ENCODE measurements at regions not wholly inside any gene's neighbourhood (a gene's known extent, or its start where the extent isn't known, plus 50 kb on each side); places are given as distances from the start of the nearest gene placed in this dataset.

GRCh38 chr12:22740656-22741355 lies 115.8 kb downstream of the ETNK1 start:
- DNase-seq (ENCODE audit: low read depth) = no peak

DNA sequence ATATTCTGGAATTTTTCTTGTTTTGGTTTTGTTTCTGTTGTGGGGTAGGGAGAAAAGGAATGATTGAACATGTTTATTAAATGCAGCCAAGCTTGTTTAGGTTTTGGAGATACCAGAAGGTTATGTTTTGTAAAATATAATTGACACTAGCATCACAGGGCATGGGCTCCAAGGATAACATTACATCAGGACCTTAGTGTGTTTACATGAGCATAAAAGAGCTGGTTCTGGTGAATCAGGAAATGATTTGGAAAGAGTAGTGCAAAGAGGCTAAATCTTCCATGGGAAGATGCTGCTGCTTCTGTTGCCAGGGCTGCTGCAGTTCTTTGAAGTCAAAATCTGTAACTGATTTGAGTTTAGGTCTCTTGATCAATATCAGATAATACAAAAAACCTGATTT lies 118.7 kb downstream of the ETNK1 start:
- DNase-seq (ENCODE audit: low read depth) = no peak

GRCh38 chr12:22744197-22744596 lies 119.2 kb downstream of the ETNK1 start:
- DNase-seq (ENCODE audit: low read depth) = no peak

GRCh38 chr12:22746720-22747119 lies 121.7 kb downstream of the ETNK1 start:
- no peak for DNase-seq (ENCODE audit: low read depth)

DNA sequence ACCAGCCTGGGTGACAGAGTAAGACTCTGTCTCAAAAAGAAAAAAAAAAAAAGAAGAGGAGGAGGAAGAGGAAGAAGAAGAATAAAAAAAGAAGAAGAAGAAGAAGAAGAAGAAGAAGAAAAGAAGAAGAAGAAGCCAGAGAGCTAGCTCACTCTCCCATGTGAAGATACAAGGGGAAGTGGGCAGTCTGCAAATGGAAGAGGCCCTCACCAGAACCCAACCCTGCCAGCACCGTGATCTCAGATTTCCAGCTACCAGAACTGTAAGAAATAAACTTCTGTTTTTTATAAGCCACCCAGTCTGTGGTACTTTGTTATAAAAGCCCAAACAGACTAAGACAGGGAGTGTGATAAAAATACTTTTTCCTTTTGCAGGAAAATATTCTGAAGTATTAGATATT lies 130.7 kb downstream of the ETNK1 start:
- no peak for DNase-seq (ENCODE audit: low read depth)

DNA sequence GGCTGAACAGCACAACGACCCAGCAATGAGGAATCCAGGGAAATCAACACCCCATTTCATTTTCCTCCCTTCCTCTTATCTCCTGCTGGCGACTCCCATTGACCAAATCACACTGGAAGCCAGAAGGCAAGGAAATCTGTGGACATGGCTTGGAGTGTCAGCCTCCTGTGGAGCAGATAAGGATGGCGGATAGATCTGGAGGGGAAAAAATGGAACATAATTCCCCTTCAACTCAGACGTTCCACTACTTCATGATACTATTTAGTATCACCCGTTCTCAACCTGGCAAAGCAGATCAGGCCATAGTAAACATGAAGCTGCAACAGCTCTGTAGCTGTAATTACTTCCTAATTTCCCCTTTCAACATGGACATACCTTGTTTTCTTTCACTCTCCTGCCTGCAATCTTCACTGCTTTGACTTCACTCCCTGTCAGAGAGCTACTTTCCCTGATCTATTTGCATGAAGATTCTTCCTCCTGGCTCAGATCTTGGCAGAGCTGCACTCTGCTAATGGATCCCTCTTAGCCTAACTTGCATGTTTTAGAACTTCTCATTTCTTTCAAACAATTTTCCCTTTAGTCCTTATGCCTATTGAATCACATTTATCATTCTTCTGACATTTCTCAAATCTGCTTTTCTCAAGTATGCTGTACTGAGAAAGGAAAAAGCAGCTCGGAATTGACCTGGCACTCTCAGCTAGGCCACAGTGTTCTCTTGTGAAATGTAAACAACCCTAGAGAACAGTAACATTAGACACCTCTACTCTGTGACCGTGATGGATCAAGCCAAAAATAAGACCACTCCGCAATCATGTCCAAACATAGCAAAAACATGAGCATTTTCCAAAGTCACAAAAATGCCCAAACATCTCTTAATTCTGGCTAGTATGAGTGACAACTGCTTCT lies 135.1 kb downstream of the ETNK1 start:
- DNase-seq (ENCODE audit: low read depth) = no peak

DNA sequence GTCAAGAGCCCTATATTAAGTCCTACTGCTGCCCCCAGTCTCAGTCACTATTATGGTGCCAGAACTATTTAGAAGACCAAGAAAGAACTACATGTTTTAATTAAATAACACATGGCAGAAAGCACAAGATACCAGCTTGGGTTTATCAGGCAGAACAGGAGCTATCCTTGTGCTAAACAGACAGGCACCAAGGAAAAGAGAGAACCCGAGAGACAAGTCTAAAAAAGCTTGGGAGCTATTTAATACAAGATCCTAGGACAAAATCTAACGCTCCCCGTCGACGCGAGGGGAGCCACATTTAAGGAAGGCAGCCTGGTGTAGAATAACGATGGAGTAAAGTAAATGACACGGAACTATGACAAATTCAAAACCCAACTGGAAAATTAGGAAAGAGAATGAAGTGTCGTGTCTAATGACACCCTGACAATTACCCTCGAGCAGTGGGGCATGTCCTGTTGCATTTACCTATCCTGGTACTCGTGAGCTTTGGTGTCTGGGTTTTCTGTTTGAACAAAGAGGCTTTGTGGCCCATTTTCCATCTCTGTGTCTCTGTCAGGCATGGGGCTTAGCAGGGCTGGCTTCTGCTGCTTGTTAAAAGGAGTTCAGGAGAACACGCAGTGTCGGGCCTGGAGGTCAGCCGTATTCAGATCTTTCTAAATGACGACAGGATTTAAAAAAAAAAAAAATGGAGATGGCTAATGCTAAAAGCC lies 140.6 kb downstream of the ETNK1 start:
- DNase-seq (ENCODE audit: low read depth) = no peak

- no peak for DNase-seq (ENCODE audit: low read depth)
Measured at GRCh38 chr12:22766911-22767420, 142.0 kb downstream of the ETNK1 start.

DNA sequence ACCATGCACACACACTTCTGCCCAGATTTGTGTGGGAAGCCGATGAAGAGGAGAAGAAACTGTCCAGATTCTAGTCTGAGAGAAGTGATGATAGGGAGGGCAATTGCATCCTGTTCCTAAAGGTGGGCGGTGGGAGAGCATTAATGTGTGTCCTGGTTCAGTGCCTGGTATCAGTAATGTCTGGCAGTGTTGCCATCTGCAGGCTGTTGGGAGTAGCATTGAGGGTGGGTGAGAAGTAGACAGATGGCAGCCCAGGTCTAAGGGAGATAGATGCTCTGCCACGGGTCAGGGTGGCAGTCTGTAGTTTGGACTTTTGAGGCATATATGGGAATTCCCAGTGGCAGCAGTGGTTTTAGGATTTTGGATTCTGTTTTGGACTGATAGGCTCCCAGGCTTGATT lies 156.4 kb downstream of the ETNK1 start:
- DNase-seq (ENCODE audit: low read depth) = no peak

GRCh38 chr12:22787557-22787956 lies 162.6 kb downstream of the ETNK1 start:
- no peak for DNase-seq (ENCODE audit: low read depth)

DNA sequence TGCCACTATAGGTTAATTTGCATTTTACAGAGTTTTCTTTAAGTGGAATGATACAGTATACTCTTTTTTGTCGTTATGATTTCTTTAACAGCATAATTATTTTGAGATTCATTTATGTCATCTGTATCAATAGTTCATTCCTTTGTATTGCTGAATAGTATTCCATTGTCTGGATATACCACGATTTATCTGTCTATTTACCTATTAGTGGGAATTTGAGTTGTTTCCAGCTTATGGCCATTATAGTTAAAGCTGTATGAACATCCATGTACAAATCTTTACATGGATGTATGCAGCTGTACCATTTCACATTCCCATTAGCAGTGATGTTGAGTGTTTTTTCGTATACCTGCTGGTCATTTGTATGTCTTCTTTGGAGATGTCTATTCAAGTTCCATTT lies 163.9 kb downstream of the ETNK1 start:
- DNase-seq (ENCODE audit: low read depth) = no peak

DNA sequence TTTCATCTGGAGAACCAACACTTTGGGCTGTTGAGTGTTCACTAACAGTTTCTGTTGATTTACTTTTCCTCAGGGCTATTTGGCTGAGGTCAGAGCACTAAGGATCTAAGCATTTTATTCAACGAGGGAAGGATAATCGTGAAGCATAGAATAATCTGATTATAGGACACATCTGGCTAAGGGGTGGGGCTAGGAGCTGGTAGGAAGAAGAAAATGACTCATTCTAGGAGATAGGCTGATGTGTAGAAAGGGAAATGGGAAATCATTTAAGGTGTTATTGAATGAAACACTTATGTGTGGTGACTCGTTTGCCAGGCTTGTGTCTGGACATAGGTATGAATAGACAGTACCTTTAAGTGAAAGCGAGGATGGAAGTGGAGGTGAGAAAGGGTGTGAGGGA lies 167.2 kb downstream of the ETNK1 start:
- no peak for DNase-seq (ENCODE audit: low read depth)

- no peak for DNase-seq (ENCODE audit: low read depth)
Measured at GRCh38 chr12:22794017-22794416, 169.0 kb downstream of the ETNK1 start.

DNA sequence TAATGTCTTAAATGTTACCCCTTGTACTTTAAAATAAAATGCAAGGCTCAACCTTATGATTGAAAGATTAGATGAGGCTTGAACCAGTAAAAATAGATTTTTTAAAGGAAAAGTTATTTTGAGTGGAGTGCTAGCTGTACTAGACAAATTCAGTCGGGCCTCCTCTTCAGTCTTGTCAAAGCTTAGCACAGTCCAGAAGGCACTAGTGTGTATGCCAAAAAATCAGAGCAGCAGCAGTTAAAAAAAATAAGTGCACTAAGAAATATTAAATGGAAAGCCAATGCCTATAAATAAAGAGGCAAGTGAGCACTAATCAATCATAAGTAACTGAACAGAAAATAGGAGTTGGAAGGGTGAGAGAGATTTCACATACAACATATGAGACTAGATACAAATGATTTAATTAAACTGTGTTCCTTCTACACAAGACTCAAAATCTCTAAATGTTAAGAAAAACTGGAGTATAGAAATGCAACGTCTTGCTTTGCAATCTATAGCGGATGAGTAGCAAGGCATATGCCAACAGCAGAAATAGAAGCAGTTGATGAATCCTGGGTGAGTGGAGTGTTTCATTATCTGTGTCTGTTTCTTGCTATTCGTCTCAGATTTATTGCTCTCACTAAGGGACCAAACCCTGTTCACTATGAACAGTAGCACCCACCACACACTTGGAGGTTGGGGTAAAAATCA lies 172.1 kb downstream of the ETNK1 start:
- DNase-seq (ENCODE audit: low read depth) = no peak

- DNase-seq (ENCODE audit: low read depth) = no peak
Measured at GRCh38 chr12:22797701-22798100, 172.7 kb downstream of the ETNK1 start.

DNA sequence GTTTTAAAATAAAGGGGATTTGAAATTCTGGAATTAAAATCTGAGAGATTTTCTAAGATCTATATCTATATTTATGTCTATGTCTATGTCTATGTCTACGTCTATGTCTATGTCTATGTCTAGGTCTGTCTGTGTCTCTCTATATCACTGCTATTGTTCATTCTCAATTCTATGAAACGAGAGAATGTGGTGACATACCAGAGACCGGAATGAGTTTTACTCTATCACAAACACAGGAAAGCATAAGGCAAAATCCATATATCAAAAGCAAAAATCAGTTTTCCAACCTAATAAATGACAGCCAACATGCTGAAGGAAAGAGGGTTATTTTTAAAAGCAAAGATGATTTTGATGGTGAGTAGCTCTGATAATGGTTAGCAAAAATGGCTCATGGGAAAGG lies 173.1 kb downstream of the ETNK1 start:
- no peak for DNase-seq (ENCODE audit: low read depth)

GRCh38 chr12:22799503-22799902 lies 174.5 kb downstream of the ETNK1 start:
- DNase-seq (ENCODE audit: low read depth) = no peak

DNA sequence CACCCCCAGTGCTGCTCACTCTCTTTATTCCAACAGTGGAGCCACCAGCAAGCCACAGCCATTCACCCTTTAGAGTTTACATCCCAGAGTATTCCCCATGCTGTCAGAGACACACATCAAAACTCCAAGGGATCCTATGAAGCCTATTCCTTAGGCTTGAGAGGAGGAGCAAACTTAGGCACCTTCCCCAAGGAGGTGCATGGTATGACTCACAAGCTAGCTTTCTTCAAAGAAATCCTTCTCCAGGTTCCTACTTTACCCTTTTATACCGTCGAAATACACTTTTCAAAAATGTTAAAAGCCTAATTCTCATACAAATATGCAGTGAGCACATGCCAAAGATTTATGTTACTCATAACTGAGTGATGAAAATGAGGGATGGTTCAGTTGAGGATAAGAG lies 175.4 kb downstream of the ETNK1 start:
- no peak for DNase-seq (ENCODE audit: low read depth)

DNA sequence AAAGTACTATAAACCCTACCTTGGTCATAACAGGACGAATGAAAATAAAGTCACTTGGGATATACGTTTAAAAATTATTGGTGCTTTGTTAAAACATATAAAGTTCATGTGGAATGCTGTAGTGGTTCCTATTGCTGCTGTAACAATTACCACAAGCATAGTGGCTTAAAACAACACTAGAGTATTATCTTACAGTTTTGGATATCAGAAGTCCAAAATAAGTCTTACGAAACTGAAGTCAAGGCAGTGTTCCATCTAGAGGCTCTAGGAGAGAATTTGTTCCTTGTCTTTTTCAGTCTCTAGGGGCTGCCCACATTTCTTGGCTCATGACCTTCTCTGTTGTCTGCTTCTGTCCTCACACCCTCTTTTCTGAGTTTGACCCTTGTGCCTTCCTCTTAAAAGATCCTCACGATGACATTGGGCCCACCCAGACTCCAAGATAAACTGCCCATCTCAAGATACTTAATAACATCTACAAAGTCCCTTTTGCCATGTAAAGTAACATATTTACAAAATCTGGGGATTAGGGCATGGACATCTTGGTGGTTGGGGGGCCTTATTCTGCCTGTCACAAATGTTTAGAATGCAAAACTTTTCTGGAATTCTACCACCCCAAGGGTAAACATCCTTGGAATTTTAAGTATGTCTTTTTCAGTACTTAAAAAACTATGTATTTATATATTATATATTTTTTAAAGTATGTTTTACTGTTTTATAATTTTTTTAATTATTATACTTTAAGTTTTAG lies 178.1 kb downstream of the ETNK1 start:
- DNase-seq (ENCODE audit: low read depth) = no peak

GRCh38 chr12:22803725-22804124 lies 178.8 kb downstream of the ETNK1 start:
- DNase-seq (ENCODE audit: low read depth) = no peak

- no peak for DNase-seq (ENCODE audit: low read depth)
Measured at GRCh38 chr12:22808860-22809259, 183.9 kb downstream of the ETNK1 start.
